ENCODE measurements at regions not wholly inside any gene's neighbourhood (a gene's known extent, or its start where the extent isn't known, plus 50 kb on each side); places are given as distances from the start of the nearest gene placed in this dataset.

- no peak for TF ChIP-seq CTCF (conservative IDR thresholded peaks at IDR 0.05; ENCODE audit: low read depth, low read length)
- no peak for TF ChIP-seq EZH2 (IDR thresholded peaks at IDR 0.05; ENCODE audit: low read length, unreplicated experiment)
- TF ChIP-seq EZH2phosphoT487 (IDR thresholded peaks at IDR 0.05; ENCODE audit: borderline replicate concordance, low read length), result no peak
These were observed 371.7 kb upstream of the CELF4 start for GRCh38 chr18:37937287-37937686.
